D721Med (cell line): ENCODE measurements at regions not wholly inside any gene's neighbourhood (a gene's known extent, or its start where the extent isn't known, plus 50 kb on each side); places are given as distances from the start of the nearest gene placed in this dataset.

ENCODE experiments used
- DNase-seq: peaks from one replicate; pipeline ENCODE4 v3.0.0; 2011; ENCODE audit warnings: low spot score; ENCODE audit not compliant: insufficient read length
- FAIRE-seq: peaks from 2 replicates; lab custom pipeline; 2011; peaks lifted over from hg19 to GRCh38; lab: Jason Lieb, UNC
- CTCF ChIP-seq: IDR thresholded peaks from 2 replicates; pipeline ENCODE4 v1.5.1; 2012; ENCODE audit warnings: mild to moderate bottlenecking, control low read depth; ENCODE audit not compliant: insufficient read depth; ENCODE audit errors: missing control alignments

GRCh38 chrX:121836000-121836399 lies 788.6 kb downstream of the GLUD2 start:
- no peak for FAIRE-seq
- DNase-seq: no peak
- TF ChIP-seq CTCF: no peak

DNA sequence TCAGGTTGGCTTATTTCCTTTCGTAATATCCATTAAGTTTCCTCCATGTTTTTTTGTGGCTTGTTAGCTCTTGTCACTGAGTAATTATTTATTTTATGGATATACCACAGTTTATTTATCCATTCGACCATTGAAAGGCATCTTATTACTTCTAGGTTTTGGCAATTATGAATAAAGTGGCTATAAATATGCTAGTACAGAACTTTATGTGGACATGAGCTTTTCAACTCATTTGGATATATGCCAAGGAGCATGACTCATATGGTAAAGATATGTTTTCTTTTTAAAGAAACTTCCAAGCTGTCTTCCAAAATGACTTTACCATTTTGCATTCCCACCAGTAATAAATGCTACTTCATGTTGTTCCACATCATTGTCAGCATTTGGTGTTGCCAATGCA lies 803.6 kb downstream of the GLUD2 start:
- no peak for DNase-seq
- FAIRE-seq: no peak
- TF ChIP-seq CTCF: no peak

DNA sequence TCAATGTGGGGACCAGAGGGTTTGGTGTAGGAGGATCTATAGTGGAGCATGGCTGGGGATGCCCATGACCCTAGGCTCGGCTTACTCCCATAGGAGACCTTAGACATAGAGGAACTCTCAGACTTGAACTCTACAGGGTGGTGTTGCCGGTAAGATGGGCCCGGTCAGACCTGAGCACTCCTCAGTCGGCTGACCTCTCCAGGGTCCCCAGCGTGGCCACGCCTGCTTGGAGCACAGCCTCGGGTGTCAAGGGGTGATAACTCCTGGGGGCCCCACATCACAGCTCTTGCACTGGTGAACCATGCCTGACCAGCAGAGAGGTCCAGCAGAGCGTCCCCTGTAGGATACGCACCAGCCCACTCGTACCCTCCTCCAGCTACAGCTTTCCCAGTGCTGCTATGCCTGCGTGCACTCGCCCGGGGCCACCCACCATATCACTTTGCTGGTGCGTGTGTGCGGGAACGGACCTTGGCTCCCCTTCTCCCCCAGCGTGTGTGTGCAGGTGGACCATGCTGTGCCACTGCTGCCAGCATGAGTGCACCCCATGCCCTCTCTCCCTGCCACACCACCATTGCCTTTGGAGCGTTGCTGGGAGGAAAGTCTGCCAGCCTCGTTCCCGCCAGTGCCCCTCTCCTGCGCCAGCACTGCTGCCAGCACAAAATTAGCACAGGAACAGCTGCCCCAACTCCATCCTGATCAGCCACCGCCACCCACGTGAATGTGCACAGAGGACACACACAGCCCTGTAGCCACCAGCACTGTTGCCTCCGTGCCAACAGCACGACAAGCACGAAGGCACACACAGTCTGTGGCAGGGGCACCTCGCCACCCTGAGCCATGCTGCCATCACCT lies 806.6 kb downstream of the GLUD2 start:
- FAIRE-seq (no peak), DNase-seq (no peak)
- no peak for TF ChIP-seq CTCF

GRCh38 chrX:121854614-121854911 lies 807.2 kb downstream of the GLUD2 start:
- FAIRE-seq (no peak), DNase-seq (no peak)
- no peak for TF ChIP-seq CTCF

DNA sequence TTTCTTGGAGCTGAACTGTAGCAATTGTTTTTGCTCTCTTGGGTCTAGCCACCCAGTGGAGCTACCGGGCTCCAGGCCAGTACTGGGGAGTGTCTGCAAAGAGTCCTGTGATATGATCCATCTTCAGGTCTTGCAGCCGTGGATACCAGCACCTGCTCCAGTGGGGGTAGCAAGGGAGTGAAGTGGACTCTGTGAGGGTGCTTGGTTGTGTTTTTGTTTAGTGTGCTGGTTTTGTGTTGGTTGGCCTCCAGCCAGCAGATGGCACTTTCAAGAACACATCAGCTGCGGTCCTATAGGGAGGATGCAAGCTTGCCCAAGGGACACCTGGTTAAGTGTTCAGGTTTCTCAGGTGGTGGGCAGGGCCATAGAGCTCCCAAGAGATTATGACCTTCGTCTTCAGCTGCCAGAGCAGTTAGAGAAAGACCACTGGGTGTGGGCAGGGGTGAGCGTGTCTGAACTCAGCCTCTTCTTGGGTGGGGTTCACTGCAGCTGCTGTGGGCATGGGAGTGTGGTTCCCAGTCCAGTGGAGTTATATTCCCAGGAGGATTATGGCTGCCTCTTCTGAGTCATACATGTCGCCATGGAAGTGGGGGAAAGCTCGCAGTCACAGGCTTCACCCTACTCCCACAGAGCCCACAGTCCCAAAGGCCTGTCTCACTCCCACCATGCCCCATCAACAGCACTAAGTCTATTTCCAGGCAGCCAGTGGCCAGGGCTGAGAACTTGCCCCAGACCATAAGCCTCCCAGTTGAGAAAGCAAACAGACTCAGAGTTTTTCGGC lies 811.6 kb downstream of the GLUD2 start:
- FAIRE-seq: no peak
- DNase-seq: no peak
- TF ChIP-seq CTCF: no peak

DNA sequence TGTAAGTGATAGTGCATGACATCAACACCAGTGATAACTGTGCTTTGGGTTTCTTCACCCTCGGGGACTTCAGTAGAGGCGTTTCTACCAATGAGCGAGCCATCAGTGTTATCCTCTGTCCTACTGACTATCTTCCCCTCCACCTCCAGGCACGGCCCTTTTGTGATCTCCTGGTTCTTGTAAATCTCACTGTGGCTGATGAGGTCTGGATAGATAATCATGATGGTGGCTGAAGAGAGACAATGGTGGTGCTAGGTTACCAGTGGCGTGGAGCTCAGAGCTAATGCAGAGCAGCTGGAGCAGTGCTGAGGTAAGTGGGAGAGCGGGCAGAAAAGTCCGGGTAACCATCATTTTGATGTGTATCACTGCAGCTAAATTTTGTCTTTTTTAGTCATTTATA lies 816.6 kb downstream of the GLUD2 start:
- TF ChIP-seq CTCF: no peak
- FAIRE-seq (no peak), DNase-seq (no peak)

GRCh38 chrX:121864561-121864960 lies 817.2 kb downstream of the GLUD2 start:
- no peak for DNase-seq
- TF ChIP-seq CTCF: no peak
- FAIRE-seq: no peak
